ENCODE measurements at regions not wholly inside any gene's neighbourhood (a gene's known extent, or its start where the extent isn't known, plus 50 kb on each side); places are given as distances from the start of the nearest gene placed in this dataset.
"Not testable (repeated sequence)": the region's sequence is repeated elsewhere in the genome, so short reads cannot be mapped to it uniquely, and the experiment has no call there.

- no peak for DNase-seq (ENCODE audit: low spot score)
These were observed 206.8 kb upstream of the SDK2 start for GRCh38 chr17:73851091-73851490.

- DNase-seq (ENCODE audit: low spot score) = no peak
These were observed 207.7 kb upstream of the SDK2 start for GRCh38 chr17:73851921-73852320.

GRCh38 chr17:73855720-73856333 is 211.6 kb upstream of the SDK2 start:
- DNase-seq (ENCODE audit: low spot score) = no peak

- no peak for DNase-seq (ENCODE audit: low spot score)
These were observed 212.3 kb upstream of the SDK2 start for GRCh38 chr17:73856556-73856955.

- not testable (repeated sequence) for DNase-seq (ENCODE audit: low spot score)
These were observed 215.3 kb upstream of the SDK2 start for GRCh38 chr17:73859439-73860008.

- no peak for DNase-seq (ENCODE audit: low spot score)
These were observed 217.3 kb upstream of the SDK2 start for GRCh38 chr17:73861543-73861942.

- no peak for DNase-seq (ENCODE audit: low spot score)
These were observed 219.7 kb upstream of the SDK2 start for GRCh38 chr17:73863761-73864535.

- DNase-seq (ENCODE audit: low spot score) = no peak
These were observed 221.6 kb upstream of the SDK2 start for GRCh38 chr17:73865831-73866230.

- no peak for DNase-seq (ENCODE audit: low spot score)
These were observed 222.8 kb upstream of the SDK2 start for GRCh38 chr17:73867056-73867455.

GRCh38 chr17:73870068-73870467 is 225.8 kb upstream of the SDK2 start:
- DNase-seq (ENCODE audit: low spot score) = no peak

GRCh38 chr17:73870473-73870872 is 226.2 kb upstream of the SDK2 start:
- no peak for DNase-seq (ENCODE audit: low spot score)

- no peak for DNase-seq (ENCODE audit: low spot score)
These were observed 228.6 kb upstream of the SDK2 start for GRCh38 chr17:73872816-73873215.

- DNase-seq (ENCODE audit: low spot score) = no peak
These were observed 229.9 kb upstream of the SDK2 start for GRCh38 chr17:73874008-73874720.

- DNase-seq (ENCODE audit: low spot score) = no peak
These were observed 231.1 kb upstream of the SDK2 start for GRCh38 chr17:73875346-73875745.

- no peak for DNase-seq (ENCODE audit: low spot score)
These were observed 233.7 kb upstream of the SDK2 start for GRCh38 chr17:73877962-73878361.

- DNase-seq (ENCODE audit: low spot score) = no peak
These were observed 234.7 kb upstream of the SDK2 start for GRCh38 chr17:73878923-73879322.

GRCh38 chr17:73879987-73880386 is 235.7 kb upstream of the SDK2 start:
- DNase-seq (ENCODE audit: low spot score) = no peak

GRCh38 chr17:73882590-73882989 is 238.3 kb upstream of the SDK2 start:
- DNase-seq (ENCODE audit: low spot score) = no peak

- DNase-seq (ENCODE audit: low spot score) = no peak
These were observed 238.9 kb upstream of the SDK2 start for GRCh38 chr17:73883175-73883574.

GRCh38 chr17:73887739-73888138 is 243.5 kb upstream of the SDK2 start:
- no peak for DNase-seq (ENCODE audit: low spot score)

- DNase-seq (ENCODE audit: low spot score) = no peak
These were observed 244.6 kb upstream of the SDK2 start for GRCh38 chr17:73888862-73889261.

- DNase-seq (ENCODE audit: low spot score) = no peak
These were observed 245.2 kb upstream of the SDK2 start for GRCh38 chr17:73889439-73889838.
